Astrocyte of the hippocampus (primary cell): ENCODE measurements at regions not wholly inside any gene's neighbourhood (a gene's known extent, or its start where the extent isn't known, plus 50 kb on each side); places are given as distances from the start of the nearest gene placed in this dataset.
A peak's percentile ranks its signal among the peaks of the same experiment; 100 is the strongest.
"Not testable (repeated sequence)": the region's sequence is repeated elsewhere in the genome, so short reads cannot be mapped to it uniquely, and the experiment has no call there.

Source experiments
- DNase-seq: peaks from one replicate; pipeline ENCODE4 v3.0.0; 2011; ENCODE audit warnings: low read depth, low spot score

DNA sequence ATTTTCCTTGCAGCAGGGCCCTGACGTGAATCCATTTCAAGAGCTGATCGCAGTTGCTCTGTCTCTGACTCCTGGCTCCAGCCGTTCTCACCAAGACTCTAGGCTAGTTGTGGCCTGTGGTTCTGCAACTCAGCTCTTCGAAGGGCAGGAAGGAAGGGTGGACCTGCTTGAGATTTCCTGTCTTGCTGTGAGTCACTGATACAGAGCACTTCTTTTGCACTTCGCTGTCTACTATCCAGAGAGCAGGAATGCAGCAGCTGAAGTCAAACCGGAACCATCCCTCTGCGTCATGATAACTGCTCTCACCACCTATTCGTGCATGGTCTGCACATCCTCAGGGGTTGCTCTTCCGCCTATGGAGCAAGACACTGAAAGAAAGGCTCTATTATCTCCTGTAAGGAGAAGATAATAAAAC, 59.7 kb downstream of the RAP2B start:
- peak; percentile 64 for DNase-seq

DNA sequence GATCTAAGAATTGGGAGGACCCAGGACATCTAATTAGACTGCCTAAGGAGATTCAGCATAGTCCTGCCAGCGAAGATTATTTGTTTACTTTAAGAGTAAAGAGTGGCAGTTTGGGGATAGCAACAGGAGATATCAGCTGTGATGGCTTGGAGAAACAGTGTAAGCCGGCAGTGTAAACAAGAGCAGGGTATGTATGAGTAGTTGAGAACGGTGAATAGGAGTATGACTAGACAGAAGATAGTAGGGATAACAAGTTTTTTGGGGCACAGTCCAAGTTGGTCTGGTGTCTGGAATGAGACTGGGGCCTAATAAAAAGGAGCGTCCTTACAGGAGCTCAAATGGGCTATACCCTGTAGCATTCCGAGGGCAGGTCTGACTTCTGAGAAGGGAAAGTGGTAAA, 64.9 kb downstream of the RAP2B start:
- not testable (repeated sequence) for DNase-seq

DNA sequence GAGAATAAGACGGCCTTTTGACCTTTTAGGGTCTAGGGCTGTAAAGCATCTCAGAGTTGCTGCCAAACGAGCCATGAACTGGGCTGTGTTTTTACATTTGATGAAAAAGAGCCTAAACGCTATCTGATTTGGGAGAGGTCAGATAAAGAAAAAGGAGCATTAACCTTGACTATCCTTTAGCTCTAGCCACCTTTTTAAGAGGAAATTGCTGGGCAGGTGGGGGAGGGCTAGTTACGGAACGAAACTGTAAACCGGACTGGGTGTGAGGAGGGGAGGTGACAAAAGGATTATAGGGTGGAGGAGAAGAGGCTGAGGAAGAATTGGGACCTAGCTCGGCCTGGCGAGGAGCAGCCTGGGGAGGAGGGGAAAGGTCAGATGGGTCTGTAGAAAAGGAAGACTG, 68.4 kb downstream of the RAP2B start:
- not testable (repeated sequence) for DNase-seq

DNA sequence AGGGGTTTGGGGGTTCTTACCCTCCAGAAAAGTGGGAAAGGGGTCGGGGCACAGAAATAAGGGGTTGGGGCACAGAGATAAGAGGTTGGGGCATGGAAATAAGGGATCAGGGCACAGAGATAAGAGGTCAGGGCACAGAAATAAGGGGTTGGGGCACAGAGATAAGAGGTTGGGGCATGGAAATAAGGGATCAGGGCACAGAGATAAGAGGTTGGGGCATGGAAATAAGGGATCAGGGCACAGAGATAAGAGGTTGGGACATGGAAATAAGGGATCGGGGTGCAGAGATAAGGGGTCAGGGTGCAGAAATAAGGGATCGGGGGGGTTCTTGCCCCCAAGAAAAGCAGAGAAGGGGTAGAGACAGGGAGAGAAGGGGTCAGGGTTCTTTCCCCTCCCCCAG, 69.2 kb downstream of the RAP2B start:
- DNase-seq = not testable (repeated sequence)

DNA sequence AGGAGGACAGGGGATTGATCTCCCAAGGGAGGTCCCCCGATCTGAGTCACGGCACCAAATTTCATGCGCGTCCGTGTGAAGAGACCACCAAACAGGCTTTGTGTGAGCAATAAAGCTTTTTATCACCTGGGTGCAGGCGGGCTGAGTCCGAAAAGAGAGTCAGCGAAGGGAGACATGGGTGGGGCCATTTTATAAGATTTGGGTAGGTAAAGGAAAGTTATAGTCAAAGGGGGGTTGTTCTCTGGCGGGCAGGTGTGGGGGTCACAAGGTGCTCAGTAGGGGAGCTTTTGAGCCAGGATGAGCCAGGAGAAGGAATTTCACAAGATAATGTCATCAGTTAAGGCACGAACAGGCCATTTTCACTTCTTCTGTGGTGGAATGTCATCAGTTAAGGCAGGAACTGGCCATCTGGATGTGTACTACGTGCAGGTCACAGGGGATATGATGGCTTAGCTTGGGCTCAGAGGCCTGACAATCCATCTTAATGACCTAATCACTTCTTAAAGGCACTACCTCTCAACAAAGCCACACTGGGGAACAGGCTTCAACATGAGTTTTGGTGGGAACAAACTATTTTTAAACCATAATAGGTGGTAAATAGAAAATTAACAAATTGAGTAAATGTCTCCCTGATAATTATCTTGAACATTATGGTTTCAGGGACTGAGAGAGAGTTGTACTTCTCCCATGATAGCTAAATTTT, 70.2 kb downstream of the RAP2B start:
- not testable (repeated sequence) for DNase-seq

DNA sequence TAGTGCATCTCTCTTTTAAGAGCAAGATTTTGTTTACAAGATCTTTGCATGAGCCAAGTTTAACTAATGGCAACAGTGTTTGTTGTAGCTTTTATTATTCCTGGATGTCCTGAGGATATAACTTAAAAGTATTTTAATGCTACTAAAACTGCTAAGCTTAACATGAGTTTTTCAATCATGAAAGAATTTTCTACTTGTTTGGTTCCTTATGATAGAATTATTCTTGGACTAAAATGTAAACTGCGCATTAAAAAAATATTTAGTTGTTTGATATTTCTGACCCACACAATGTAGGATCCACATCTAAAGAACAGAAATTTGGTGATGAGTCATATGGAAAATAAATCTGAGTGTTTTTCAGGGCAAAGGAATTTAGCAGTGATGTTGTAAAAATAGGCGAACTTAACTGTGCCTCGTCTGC, 70.8 kb downstream of the RAP2B start:
- peak; percentile 58 for DNase-seq

DNA sequence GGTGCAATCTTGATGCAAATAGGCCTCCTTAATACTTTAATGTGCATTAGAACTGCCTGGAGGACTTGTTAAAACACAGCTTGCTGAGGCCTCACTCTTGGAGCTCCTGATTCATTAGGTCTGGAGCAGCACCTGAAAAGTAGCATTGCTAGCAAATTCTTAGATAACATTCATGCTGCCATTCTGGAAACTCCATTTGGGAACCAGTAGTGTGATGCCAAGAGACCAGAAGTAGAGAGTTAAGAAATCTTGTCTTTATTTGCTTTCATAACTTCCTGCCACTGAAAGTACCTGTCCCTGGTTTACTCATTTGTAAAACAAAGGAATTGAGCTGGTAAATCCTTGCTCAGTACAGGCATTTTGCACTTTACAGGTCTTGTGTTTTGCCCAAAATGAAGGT, 72.0 kb downstream of the RAP2B start:
- no peak for DNase-seq

DNA sequence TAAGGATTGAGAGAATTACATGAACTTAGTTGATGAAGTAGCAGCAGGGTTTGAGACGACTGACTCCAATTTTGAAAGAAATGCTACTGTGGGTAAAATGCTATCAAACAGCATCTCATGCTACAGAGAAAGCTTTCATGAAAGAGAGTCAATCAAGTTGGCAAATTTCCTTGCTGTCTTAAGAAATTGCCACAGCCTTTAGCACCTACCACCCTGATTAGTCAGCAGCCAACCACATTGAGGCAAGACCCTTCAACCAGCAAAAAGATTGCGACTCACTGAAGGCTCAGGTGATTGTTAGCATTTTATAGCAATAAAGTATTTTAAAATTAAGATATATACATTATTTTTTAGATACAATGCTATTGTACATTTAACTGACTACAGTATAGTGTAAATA, 80.9 kb downstream of the RAP2B start:
- no peak for DNase-seq

DNA sequence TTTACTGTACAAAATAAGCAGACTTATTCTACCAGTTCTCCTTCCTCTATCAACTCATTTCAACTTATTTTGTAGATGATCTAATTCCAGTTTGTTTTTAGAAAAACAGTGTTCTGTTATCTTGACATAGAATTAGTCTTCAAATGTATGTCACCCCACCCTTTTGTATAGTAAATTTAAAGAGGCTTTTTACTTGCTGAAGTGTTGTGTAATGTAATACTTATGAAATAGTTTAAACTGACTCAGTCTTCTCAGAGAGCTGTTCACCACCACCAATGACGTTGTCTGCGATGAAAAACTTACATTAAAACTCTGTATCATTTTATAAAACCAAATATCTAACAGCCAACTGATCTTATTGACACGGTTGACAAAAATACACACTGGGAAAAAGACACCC, 82.9 kb downstream of the RAP2B start:
- DNase-seq = no peak

DNA sequence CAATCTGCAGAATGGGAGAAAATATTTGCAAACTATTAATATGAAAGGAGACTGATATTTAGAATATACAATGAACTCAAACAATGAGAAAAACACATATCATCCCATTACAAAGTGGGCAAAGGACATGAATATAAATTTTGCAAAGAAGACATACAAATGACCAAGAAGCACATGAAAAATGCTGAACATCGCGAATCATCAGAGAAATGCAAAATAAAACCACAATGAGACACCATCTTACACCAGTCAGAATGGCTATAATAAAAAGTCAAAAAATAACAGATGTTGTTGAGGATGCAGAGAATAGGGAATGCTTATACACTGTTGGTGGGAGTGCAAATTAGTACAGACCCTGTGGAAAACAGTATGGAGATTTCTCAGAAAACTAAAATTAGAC, 83.6 kb downstream of the RAP2B start:
- no peak for DNase-seq

DNA sequence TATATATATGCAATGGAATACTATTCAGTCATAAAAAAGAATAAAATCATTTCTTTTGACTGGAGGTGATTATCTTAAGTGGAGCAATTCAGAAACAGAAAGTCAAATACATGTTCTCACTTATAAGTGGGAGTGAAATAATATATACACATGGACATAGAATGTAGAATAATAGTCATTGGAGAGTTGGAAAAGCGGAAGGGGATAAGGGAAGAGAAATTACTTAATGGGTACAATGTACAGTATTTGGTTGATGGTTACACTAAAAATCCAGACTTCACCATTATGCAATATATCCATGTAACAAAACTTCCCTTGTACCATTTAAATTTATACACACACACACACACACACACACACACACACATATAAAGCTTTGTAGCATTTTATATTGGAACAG, 84.3 kb downstream of the RAP2B start:
- DNase-seq = no peak

DNA sequence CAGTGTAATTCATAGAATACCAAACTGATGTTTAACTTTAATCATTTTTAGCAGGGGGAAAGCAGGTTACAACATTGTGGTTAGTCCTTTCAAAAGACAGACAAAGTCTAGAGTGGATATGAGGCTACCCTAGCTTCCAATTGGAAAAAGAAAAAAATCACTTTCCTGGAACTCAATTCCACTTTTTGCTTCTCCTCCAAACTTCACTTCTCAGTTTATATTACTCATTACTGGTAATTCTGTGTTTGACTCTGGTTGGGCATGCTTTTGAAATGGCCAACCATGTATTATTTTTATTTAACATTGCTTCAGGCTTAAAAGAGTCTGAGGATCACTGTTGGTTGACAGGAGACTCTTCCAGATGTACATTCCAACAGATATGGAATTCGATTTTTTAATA, 84.8 kb downstream of the RAP2B start:
- peak; percentile 30 for DNase-seq

DNA sequence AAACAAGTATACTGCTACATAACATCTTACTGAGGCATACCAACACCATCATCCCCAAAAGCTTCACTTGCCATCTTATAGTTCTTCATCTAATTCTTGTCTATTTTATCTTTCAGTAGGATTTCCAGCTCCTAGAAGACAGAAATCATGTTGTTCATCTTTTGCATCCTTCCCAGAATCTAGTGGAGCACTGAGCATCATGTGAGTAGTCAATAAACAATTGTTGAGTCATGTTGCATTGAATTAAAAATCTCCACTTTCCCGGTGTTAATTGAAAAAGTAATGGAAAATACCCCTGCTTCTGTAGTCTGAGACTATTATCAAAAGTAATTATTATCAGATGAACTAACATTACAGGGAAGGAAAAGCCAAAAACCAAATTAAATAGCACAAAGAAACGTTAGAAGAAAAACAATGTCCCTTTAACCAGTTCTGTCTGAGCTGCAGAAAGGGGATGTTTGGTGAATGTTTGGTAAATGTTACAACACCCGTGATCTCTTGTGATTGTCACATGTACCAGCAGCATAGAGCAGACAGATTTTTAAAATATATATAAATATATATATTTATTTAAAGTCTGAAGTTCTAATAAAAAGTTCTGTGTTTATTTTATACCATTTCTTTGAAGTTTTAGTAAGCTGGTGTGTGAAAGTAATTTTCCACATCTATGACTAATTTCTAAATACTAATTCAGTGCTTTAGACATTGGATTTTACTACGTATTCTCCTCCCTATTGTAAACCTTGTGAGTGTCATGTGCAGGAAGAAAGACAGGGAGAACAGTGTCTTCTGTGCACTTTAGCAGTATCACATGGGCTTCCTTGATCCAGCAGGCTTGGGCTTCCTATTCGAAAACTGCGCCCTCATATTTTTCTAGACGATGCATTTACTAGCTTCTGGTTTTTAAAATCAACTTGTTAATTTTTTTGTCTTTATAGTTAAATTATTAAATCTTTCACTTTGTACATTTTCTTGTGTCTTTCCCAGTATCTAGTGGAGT, 85.6 kb downstream of the RAP2B start:
- DNase-seq = no peak

DNA sequence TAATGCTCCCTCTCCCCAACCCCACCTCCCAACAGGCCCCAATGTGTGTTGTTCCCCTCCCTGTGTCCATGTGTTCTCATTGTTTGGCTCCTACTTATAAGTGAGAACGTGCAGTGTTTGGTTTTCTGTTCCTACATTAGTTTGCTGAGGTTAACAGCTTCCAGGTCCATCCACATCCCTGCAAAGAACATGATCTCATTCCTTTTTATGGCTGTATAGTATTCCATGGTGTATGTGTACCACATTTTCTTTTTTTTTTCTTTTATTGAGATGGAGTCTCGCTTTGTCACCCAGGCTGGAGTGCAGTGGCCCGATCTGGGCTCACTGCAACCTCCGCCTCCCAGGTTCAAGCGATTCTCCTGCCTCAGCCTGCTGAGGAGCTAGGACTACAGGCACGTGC, 86.8 kb downstream of the RAP2B start:
- not testable (repeated sequence) for DNase-seq

DNA sequence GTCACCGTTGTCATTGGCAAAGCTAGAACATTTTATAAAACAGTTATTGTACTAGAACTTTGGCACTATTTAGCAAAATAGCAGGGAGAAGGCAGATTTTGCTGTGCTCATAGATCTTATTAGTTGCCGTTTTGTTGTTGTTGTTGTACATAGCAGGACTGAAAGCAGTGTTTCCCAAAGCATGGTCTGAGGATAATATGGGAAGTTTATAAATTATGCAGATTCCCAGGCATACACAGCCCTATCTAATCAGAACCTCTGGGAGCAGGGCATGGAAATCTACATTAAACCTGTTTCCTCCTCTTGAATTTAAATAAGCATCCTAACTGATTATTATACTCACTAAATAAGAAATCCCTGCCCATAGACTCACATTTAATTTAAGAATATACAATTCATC, 87.9 kb downstream of the RAP2B start:
- no peak for DNase-seq

DNA sequence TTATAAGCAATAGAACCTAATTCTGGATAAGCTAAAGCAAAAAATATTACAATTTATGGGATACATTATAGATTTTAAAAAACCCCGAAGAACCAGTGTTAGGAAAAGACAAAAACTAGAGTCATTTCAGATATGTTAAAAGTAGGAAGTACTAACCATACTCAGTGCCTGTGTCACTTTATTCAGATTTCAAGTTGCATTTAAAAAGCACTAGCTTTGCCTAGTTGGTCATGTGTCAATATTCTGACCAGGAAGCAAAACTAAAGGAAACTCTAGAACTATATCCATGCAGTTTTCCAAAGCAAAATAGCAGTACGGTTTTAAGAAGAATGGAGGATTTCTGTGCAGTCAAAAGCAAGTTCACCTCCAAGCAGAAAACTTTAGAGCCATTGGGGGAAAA, 88.4 kb downstream of the RAP2B start:
- DNase-seq = no peak

DNA sequence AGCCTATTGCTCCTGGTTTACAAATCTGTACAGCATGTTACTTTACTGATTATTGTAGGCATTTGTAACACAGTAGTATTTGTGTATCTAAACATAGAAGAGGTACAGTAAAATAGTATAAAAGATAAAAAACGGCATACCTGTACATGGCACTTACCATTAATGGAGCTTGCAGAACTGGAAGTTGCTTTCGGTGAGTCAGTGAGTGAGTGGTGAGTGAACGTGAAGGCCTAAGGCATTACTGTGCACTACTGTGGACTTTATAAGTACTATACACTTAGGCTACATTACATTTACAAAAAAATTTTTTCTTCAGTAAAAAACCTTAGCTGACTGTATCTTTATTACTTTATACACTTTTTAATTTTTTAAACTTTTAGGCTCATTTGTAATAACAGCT, 90.9 kb downstream of the RAP2B start:
- DNase-seq = no peak

DNA sequence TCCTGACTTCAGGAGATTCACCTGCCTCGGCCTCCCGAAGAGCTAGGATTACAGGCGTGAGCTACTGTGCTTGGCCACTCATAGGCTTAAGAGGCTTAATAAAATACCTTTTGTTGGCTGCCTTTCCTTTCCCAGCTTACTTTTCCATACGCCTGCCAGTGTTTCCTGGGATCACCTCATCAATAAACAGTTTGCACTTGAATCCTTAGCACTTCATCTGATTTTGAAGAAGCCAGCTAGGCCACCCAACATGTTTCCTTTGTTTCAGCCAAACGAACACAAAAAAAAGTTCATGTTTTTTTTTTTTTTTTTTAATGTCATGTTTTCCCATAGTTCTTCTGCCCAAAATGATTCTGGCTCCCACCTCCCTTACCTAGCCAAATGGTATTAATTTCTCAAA, 92.3 kb downstream of the RAP2B start:
- DNase-seq = no peak

DNA sequence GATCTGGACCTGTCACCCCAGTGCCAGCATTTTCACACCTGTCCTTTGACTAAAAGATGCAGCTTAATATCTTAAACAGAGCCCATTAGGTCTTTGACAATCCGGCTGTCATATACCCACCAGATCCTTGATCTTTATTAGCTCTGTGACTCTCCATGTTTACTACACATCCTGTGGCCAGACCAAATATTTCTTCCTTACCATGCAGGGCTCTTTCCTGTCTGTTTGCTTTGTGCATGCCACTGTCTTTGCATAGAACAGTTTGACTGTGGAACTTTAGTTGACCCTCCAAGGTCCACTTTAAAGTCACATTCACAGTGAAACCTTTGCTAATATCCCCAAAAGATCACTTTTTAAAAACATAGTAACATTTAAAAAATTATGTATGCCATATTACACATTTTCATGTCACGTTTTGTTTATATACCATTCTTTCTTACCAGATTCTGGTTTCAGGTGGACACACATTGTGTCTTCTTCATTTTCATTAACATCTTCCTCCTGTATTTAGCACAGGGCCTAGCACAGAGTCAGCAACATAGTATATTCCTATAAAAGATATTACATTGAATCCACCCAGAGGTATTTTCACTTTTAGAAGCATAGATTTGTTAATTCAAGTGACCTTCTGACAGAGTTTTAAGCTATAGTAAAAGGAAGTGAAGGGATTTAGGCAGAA, 95.8 kb downstream of the RAP2B start:
- peak; percentile 17 for DNase-seq

DNA sequence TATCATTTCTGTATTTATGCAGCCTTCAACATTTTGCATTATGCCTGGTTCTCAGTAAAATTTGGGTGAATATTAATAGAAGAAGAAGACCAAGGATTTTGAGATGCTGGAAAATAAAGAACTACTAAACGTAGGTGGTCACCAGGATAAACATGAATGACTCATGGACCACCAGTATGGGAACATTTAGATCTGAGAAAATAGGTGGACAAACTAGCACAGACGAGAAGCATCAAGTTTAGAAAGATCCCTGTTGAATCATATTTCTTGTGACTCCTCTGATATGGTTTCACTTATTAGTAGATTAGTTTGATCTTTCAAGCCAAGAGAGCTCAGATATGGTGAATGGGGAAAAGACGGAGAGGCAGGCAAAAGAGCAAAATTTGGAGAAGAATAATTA, 97.9 kb downstream of the RAP2B start:
- DNase-seq = no peak

DNA sequence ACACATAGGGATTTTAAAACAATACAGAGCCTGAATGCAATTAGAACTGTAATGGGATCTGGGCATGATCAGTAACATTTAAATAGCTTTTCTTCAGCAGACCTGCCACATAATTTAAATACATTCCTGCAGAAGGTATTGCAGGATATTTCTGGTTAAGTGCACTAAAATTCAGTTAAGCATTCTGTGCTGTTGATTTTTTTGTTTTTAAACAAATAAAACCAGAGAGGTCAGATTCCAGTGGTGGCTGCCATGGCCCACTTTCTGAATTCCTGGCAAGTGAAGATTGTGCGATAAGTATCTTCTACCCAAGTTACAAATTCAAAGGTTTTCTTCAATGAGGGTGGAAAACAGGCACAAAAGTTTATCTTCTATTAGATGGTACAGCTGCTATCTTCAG, 98.7 kb downstream of the RAP2B start:
- DNase-seq = peak; percentile 68

DNA sequence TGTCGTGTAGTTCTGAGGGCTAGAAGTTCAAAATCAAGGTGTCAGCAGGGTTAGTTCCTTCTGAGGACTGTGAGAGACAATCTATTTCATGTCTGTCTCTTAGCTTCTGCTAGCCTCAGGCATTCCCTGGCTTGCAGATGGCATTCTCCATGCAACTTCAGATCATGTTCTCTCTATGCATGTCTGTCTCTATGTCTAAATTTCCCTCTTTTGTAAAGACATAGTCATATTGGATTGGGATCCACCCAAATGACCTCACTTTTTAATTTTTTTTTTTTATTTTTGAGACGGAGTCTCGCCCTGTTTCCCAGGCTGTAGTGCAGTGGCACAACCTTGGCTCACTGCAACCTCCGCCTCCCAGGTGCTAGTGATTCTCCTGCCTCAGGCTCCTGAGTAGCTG, 104.6 kb downstream of the RAP2B start:
- DNase-seq = no peak
